Endothelial cell of umbilical vein (primary cell): ENCODE measurements at regions not wholly inside any gene's neighbourhood (a gene's known extent, or its start where the extent isn't known, plus 50 kb on each side); places are given as distances from the start of the nearest gene placed in this dataset.

Source experiments
- BruUV-seq: library from RNA; stranded (reverse); fragments of 400-500 nt; replicated peaks from 2 replicates; lab custom pipeline; 2021; lab: Mats Ljungman, UMichigan
- CTCF ChIA-PET: fragments of 300-600, 350-600 bp; sonication (Branson Sonifier 250); formaldehyde crosslinking; loops from one replicate; lab custom pipeline; 2021; ENCODE audit warnings: antibody characterized with exemption, inconsistent platforms; lab: Charles Lee
- POLR2A ChIA-PET: fragments of 300-600, 350-600 bp; sonication (Branson Sonifier 250); formaldehyde crosslinking; loops from one replicate; lab custom pipeline; 2021; ENCODE audit warnings: antibody characterized with exemption, inconsistent platforms; lab: Charles Lee
- DNase-seq: peaks from one replicate; pipeline ENCODE4 v3.0.0-alpha.2; 2011; ENCODE audit warnings: low read depth, low spot score
- FAIRE-seq: peaks from 2 replicates; lab custom pipeline; 2011; peaks lifted over from hg19 to GRCh38; lab: Jason Lieb, UNC
- H2AFZ ChIP-seq: 2 replicates; pipeline ENCODE4 v1.6.0; 2012; ENCODE audit warnings: low read depth, low read length, control low read depth, inconsistent platforms
- H3K27ac ChIP-seq: 2 replicates; pipeline ENCODE4 v1.5.1; 2011; ENCODE audit warnings: low read depth, mild to moderate bottlenecking, control low read depth, low read length, moderate library complexity; ENCODE audit not compliant: insufficient read depth
- H3K27me3 ChIP-seq, 2 experiments: 2 replicates each; pipeline versions ENCODE4 v1.6.0 to v1.6.1; 2011; ENCODE audit warnings: low read length in 2 of 2, mixed read lengths in 1 of 2; ENCODE audit not compliant: control insufficient read depth in 2 of 2, insufficient read depth in 2 of 2
- H3K36me3 ChIP-seq, 2 experiments: 2 replicates in 1 of 2; 3 replicates in 1 of 2; pipeline ENCODE4 v1.5.1; 2011; ENCODE audit warnings: low read length in 2 of 2, mild to moderate bottlenecking in 1 of 2, moderate library complexity in 1 of 2; ENCODE audit not compliant: control insufficient read depth in 2 of 2, insufficient read depth in 2 of 2; ENCODE audit errors: extremely low read depth in 1 of 2
- H3K4me1 ChIP-seq: 3 replicates; pipeline ENCODE4 v1.5.1; 2011; ENCODE audit warnings: mild to moderate bottlenecking, low read length; ENCODE audit not compliant: control insufficient read depth, insufficient read depth; ENCODE audit errors: extremely low read depth
- H3K4me2 ChIP-seq: 2 replicates; pipeline ENCODE4 v1.6.1; 2011; ENCODE audit warnings: low read length, control low read depth, mixed read lengths; ENCODE audit not compliant: insufficient read depth
- H3K4me3 ChIP-seq, 3 experiments: fragments of 200-600 bp in 1 of 3; sonication (generic), shearing (Covaris generic) in 1 of 3; replicated peaks in 1 of 3; 2 replicates each; pipeline ENCODE4 v1.5.1; 2011 to 2016; ENCODE audit warnings: control low read depth in 3 of 3, low read length in 3 of 3, mild to moderate bottlenecking in 2 of 3, inconsistent platforms in 1 of 3, low read depth in 1 of 3, moderate library complexity in 1 of 3; ENCODE audit not compliant: insufficient read depth in 1 of 3
- H3K79me2 ChIP-seq: 2 replicates; pipeline ENCODE4 v1.6.0; 2012; ENCODE audit warnings: low read length, inconsistent platforms; ENCODE audit not compliant: control insufficient read depth, insufficient read depth
- H3K9ac ChIP-seq: replicated peaks from 2 replicates; pipeline ENCODE3; 2011; ENCODE audit warnings: low read length, control low read depth; ENCODE audit not compliant: insufficient read depth; ENCODE audit errors: extremely low read depth
- H3K9me1 ChIP-seq: replicated peaks from 3 replicates; pipeline ENCODE4 v1.6.0; 2011; ENCODE audit warnings: mild to moderate bottlenecking, low read length; ENCODE audit not compliant: control insufficient read depth, insufficient read depth; ENCODE audit errors: extremely low read depth
- H3K9me3 ChIP-seq: replicated peaks from 2 replicates; pipeline ENCODE4 v1.5.1; 2012; ENCODE audit warnings: low read length, inconsistent platforms; ENCODE audit not compliant: control insufficient read depth, insufficient read depth
- H4K20me1 ChIP-seq: replicated peaks from 2 replicates; pipeline ENCODE3; 2011; ENCODE audit warnings: mild to moderate bottlenecking, low read length; ENCODE audit not compliant: control insufficient read depth, insufficient read depth; ENCODE audit errors: extremely low read depth
- CTCF ChIP-seq, 2 donors: IDR thresholded peaks; 1 replicate in 1 of 2; 2 replicates in 1 of 2; pipeline ENCODE4 v1.5.1; 2011; ENCODE audit warnings: low read length in 2 of 2, mild to moderate bottlenecking in 2 of 2, moderate library complexity in 2 of 2, control low read depth in 1 of 2, inconsistent platforms in 1 of 2, low read depth in 1 of 2; ENCODE audit not compliant: insufficient read depth in 1 of 2; ENCODE audit errors: extremely low read depth in 1 of 2
- EZH2 ChIP-seq: IDR thresholded peaks from 2 replicates; pipeline ENCODE4 v1.6.1; 2012; ENCODE audit warnings: borderline replicate concordance, low read depth, mild to moderate bottlenecking, moderate library complexity, low read length, inconsistent platforms; ENCODE audit not compliant: severe bottlenecking
- FOS ChIP-seq: IDR thresholded peaks from 2 replicates; pipeline ENCODE4 v1.6.1; 2011; ENCODE audit warnings: mild to moderate bottlenecking, low read length, moderate library complexity, borderline replicate concordance; ENCODE audit not compliant: insufficient read depth
- GATA2 ChIP-seq: IDR thresholded peaks from 2 replicates; pipeline ENCODE4 v1.7.0; 2011; ENCODE audit warnings: low read depth, mild to moderate bottlenecking, moderate library complexity, mixed read lengths, low read length; ENCODE audit not compliant: insufficient read length, insufficient read depth
- JUN ChIP-seq: IDR thresholded peaks from 2 replicates; pipeline ENCODE4 v1.6.1; 2011; ENCODE audit warnings: borderline replicate concordance, low read depth; ENCODE audit not compliant: insufficient read length, insufficient read depth
- MAX ChIP-seq: IDR thresholded peaks from 2 replicates; pipeline ENCODE4 v1.6.1; 2011; ENCODE audit not compliant: insufficient read depth, insufficient read length
- MYC ChIP-seq: IDR thresholded peaks from one replicate; pipeline ENCODE4 v1.6.1; 2011; ENCODE audit warnings: mild to moderate bottlenecking, low read depth, low read length
- POLR2A ChIP-seq: IDR thresholded peaks from 2 replicates; pipeline ENCODE4 v1.6.1; 2012; ENCODE audit warnings: low read depth, mild to moderate bottlenecking, control low read depth, low read length
- POLR2AphosphoS5 ChIP-seq: IDR thresholded peaks from 2 replicates; pipeline ENCODE4 v1.6.1; 2012; ENCODE audit warnings: low read depth, mild to moderate bottlenecking, control low read depth, low read length, moderate library complexity; ENCODE audit not compliant: insufficient read depth
- dilution Hi-C: fragments of 300-500 bp; cut with MboI; formaldehyde crosslinking; loops from one replicate; pipeline ENCODE4 v1.15.0; 2019; ENCODE audit warnings: low sequenced_read_pairs; ENCODE audit not compliant: extremely low pct_ligation_motif_present
- intact Hi-C: fragments of 100-400 bp; cut with micrococcal nuclease; formaldehyde crosslinking; loops from one replicate; pipeline ENCODE4 v1.10.0; 2022

- Histone ChIP-seq H3K27ac (no peak overlapping the region), H3K9me1 (no peaks in the 10 kb centered on the region), H4K20me1 (no peaks in the 10 kb centered on the region), H3K4me1 (no peaks in the 10 kb centered on the region), H3K9ac (no peak overlapping the region), H3K36me3 (no peaks in the 10 kb centered on the region), H3K4me2 (no peak overlapping the region), H3K9me3 (no peaks in the 10 kb centered on the region), H2AFZ (no peak overlapping the region), H3K4me3 (no peak overlapping the region), H3K27me3 (no peaks in the 10 kb centered on the region), H3K79me2 (no peaks in the 10 kb centered on the region)
- BruUV-seq = no TSS peak
- POLR2A ChIA-PET = no interaction called here
- DNase-seq = no peak
- dilution Hi-C loops (no loop called here), intact Hi-C loops (no loop called here)
- no peak for TF ChIP-seq GATA2
- no peak for TF ChIP-seq FOS
- TF ChIP-seq JUN = no peak
- TF ChIP-seq EZH2 = no peak
- TF ChIP-seq CTCF (IDR thresholded peaks at IDR 0.05; ENCODE audit: extremely low read depth in 1 of 2, insufficient read depth in 1 of 2, low read depth in 1 of 2, low read length in 2 of 2) = no peak
- TF ChIP-seq MAX = no peak
- TF ChIP-seq POLR2A = no peak
- TF ChIP-seq POLR2AphosphoS5 = no peak
- TF ChIP-seq MYC = no peak
- CTCF ChIA-PET = no interaction called here
- FAIRE-seq = no peak
Observed at GRCh38 chr7:118305671-118306070, 81.2 kb downstream of the ANKRD7 start.
